RWPE1 (cell line): ENCODE measurements at regions not wholly inside any gene's neighbourhood (a gene's known extent, or its start where the extent isn't known, plus 50 kb on each side); places are given as distances from the start of the nearest gene placed in this dataset.

Source experiments
- CTCF ChIA-PET: fragments of 350-600 bp; sonication (Branson Sonifier 250); formaldehyde crosslinking; extraction: SDS; loops from one replicate; lab custom pipeline; 2021; lab: Yijun Ruan, JAX
- POLR2A ChIA-PET: fragments of 400-600 bp; formaldehyde crosslinking; extraction: SDS; loops from one replicate; lab custom pipeline; 2020; ENCODE audit warnings: antibody characterized with exemption; ENCODE audit not compliant: low non-redundant PET; lab: Yijun Ruan, JAX
- DNase-seq: peaks from one replicate; pipeline ENCODE4 v3.0.0; 2012; ENCODE audit warnings: low spot score
- H3K27ac ChIP-seq: fragments of 450-650 bp; 2 replicates; pipeline ENCODE4 v1.5.1; 2017
- TF ChIP-seq, protein P1 (sequence below): fragments of 450-650 bp; conservative IDR thresholded peaks from 2 replicates; pipeline ENCODE4 v1.5.1; 2017; ENCODE audit warnings: low read depth, mild to moderate bottlenecking

DNA sequence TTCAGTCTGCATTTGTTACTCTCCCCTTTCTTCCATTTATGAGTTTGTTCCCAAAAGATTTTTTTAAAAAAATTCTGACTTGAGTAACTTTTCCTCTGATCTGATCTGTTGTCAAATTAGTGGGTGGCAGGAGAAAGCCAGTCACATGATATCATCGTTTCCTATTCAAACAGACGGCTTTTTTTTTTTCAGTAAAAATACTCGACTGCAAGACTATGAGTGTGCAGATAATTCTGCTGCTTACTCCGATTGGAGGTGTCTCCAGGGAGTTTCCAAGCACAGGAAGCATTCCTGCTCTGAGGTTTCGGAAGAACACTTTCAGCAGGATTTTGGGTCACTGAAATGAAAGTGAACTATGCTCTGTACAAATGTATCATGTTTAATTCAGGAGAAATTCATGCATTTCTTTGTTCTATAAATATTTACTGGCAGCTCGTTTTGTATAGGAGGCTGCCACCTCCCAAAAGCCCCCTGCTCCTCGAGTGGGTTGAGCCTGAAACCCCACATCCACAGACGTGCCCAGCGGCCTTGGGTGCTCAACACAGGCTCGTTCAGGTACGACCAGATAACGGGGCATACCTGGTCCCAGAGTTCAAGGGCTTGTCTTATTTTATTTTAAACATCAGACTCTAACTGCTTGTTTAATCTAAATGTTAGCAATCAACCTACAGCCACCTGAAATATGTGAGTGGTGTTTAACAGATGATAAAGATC, 126.9 kb upstream of the ZNF516 start:
- DNase-seq = no peak

DNA sequence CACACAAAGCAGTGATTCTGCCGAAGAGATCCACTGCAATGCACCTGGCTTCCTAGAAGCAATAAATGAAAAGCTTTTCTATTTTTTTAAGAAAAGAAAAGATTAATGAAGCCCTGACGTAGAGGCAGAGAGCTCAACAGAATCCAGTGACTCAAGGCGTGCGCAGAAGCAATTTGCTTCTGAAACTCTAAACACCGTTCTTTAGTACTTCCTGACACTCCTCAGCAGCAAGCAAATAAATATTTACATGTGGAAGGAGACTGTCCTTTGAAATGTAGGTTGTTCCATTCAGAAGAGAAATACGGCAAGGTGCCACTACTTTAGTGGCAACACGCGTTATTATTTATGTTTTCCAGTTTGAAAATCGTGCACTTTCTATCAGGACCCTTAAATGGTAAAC, 126.2 kb upstream of the ZNF516 start:
- no peak for DNase-seq
- POLR2A ChIA-PET = no interaction called here
- CTCF ChIA-PET = no interaction called here
- TF ChIP-seq, protein P1, sequence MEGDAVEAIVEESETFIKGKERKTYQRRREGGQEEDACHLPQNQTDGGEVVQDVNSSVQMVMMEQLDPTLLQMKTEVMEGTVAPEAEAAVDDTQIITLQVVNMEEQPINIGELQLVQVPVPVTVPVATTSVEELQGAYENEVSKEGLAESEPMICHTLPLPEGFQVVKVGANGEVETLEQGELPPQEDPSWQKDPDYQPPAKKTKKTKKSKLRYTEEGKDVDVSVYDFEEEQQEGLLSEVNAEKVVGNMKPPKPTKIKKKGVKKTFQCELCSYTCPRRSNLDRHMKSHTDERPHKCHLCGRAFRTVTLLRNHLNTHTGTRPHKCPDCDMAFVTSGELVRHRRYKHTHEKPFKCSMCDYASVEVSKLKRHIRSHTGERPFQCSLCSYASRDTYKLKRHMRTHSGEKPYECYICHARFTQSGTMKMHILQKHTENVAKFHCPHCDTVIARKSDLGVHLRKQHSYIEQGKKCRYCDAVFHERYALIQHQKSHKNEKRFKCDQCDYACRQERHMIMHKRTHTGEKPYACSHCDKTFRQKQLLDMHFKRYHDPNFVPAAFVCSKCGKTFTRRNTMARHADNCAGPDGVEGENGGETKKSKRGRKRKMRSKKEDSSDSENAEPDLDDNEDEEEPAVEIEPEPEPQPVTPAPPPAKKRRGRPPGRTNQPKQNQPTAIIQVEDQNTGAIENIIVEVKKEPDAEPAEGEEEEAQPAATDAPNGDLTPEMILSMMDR = no peak
- H3K27ac ChIP-seq = no peak overlapping the region

More for the DNA sequence above, 126.9 kb upstream of the ZNF516 start:
- TF ChIP-seq, protein P1 = no peak
- no peak overlapping the region for H3K27ac ChIP-seq
- POLR2A ChIA-PET = no interaction called here
- CTCF ChIA-PET = interaction anchor here (0.7 kb wide), 1 partner anchor 1604 kb away, joined by 4 read pairs; no protein-coding TSS in a partner anchor

DNA sequence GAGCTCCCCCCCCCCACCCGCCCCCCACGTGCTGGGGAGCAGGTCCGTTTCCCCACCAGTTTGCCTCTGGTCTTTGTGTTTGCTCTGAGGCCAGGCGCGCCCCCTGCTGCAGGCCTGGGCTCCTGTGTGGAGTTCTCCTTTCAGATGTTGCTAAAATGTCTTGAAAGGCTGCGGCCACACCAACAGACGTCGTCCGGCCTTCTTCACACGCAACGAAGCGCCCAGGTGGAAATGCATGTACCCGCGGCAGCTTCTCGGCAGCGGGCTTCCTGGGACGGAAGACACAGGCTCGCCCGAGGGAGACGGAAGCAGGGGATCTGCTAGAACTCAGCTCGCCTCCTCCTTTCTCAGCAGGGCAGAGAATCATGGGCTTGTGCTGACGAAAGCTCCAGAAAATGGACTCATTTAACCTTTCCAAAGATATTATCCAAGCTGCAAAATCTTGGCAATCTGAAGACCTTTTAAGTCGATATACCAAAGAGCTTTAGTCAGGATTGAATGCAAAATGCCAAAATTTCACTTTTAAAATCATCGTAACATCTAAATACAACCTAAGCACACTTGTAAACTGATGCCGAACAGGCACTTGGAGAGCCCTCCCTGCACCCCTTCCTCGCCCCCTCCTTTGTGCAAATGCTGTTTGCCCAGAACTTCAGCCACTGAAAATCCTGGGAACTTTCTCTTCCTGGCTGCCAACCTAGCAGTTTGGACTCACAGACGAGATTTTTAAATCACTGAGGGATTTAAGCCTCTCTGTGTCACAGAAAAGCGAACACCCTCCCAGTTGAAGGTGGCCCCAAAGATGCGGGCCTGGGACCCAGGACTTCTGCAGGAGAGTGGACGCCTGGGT, 125.5 kb upstream of the ZNF516 start:
- ChIA-PET CTCF (interaction anchor here (0.7 kb wide), 1 partner anchor 16 kb away, joined by 3 read pairs; no protein-coding TSS in a partner anchor), POLR2A (no interaction called here)
- H3K27ac ChIP-seq = peak overlapping the region; percentile 61
- TF ChIP-seq, protein P1 = peak; percentile 49
- no peak for DNase-seq

DNA sequence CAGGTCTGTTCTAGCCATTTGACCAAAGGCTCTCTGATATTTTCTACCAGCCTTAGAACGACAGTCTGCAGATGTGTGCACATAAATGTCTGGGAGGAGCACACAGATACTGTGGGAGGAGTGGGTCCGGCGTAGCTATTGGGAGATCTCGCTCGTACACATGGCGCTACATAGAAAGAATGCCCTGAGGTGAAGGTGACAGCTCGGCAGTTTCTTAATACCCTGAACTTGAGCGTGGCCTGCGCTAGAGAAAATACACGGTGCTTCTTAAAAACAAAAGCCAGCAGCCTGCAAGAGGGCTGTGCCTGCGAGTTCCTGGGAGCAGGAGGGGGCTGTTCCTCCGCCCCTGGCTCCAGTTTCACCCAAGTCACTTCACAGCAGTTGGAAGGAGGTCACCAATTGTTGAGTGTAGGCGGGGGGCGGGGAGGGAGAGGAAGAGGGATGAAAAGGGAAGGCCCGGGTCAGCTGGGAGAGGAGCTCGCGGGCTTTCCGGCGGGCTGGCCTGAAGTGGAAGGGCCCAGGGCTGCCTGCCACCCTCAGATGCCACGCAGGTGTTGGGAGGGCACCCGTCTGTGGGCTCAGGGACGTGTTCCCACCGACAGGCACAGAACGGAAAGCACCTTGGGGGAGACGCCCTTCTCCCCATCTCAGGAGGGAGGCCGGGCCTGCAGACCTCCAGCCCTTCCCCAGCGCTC, 124.7 kb upstream of the ZNF516 start:
- TF ChIP-seq, protein P1 = no peak
- CTCF ChIA-PET = no interaction called here
- POLR2A ChIA-PET = no interaction called here
- DNase-seq = no peak
- peak overlapping the region; percentile 61 for H3K27ac ChIP-seq

DNA sequence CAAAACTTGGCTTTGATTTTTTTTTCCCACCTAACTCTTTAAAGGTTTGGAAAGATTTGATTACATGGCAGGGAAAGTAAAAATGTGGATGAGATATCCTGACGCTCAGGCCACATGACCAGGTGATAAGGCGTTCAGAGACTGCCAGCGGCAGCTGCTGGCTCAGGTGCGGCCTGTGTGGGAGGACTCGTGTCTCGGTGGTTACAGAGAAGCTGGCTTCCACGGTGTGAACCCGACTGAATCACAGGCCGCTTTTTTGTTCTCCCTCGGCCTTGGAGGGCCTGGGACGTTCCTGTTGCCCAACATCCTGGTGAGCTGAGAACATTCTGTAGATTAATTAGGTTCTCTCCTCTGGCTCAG, 124.2 kb upstream of the ZNF516 start:
- TF ChIP-seq, protein P1 = no peak
- ChIA-PET POLR2A (no interaction called here), CTCF (no interaction called here)
- peak overlapping the region; percentile 61 for H3K27ac ChIP-seq
- DNase-seq = peak; percentile 36

DNA sequence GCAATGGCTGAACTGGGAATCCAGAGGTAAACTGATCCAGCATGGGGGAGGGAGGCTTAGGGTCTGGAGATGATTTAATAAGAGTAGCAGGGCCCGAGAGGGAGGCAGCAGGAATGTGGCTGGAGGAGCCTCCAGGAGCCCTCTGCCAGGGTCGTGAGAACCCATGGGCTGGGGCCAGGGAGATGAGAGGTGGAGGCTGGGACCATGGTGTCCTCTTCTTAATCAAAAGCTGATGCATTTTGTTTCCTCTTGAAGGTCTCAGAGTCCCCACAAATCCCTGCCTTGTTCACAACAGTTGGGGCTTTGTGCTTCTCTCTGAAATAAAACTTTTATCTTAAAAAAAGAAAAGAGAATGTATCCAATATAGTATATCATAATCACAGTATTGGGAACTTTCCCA, 123.7 kb upstream of the ZNF516 start:
- no peak for DNase-seq
- no peak overlapping the region for H3K27ac ChIP-seq
- TF ChIP-seq, protein P1 = no peak
- ChIA-PET CTCF (no interaction called here), POLR2A (no interaction called here)
